Osteocyte (in vitro differentiated cells): ENCODE measurements at regions not wholly inside any gene's neighbourhood (a gene's known extent, or its start where the extent isn't known, plus 50 kb on each side); places are given as distances from the start of the nearest gene placed in this dataset.

Source experiments
- DNase-seq: peaks from one replicate; pipeline ENCODE4 v3.0.0; 2021; ENCODE audit warnings: mixed read lengths; ENCODE audit not compliant: unreplicated experiment; ENCODE audit errors: extremely low spot score
- H3K27ac Mint-ChIP-seq: one replicate; pipeline ENCODE4 v1.8.0; 2021; ENCODE audit warnings: mild to moderate bottlenecking, mixed read lengths; ENCODE audit not compliant: unreplicated experiment
- H3K27me3 Mint-ChIP-seq: one replicate; pipeline ENCODE4 v1.8.0; 2021; ENCODE audit warnings: mixed read lengths; ENCODE audit not compliant: unreplicated experiment
- H3K36me3 Mint-ChIP-seq: one replicate; pipeline ENCODE4 v1.8.0; 2021; ENCODE audit warnings: mixed read lengths; ENCODE audit not compliant: unreplicated experiment
- H3K4me1 Mint-ChIP-seq: one replicate; pipeline ENCODE4 v1.8.0; 2021; ENCODE audit warnings: mixed read lengths; ENCODE audit not compliant: unreplicated experiment
- H3K4me3 Mint-ChIP-seq: one replicate; pipeline ENCODE4 v1.8.0; 2021; ENCODE audit warnings: mild to moderate bottlenecking, moderate library complexity, mixed read lengths; ENCODE audit not compliant: unreplicated experiment
- H3K9me3 Mint-ChIP-seq: one replicate; pipeline ENCODE4 v1.8.0; 2021; ENCODE audit warnings: mixed read lengths; ENCODE audit not compliant: unreplicated experiment
- CTCF ChIP-seq: fragments of 200-600 bp; sonication (generic); IDR thresholded peaks from 2 replicates; pipeline ENCODE4 v1.5.0; 2021; ENCODE audit warnings: antibody characterized with exemption, mild to moderate bottlenecking, moderate library complexity

- TF ChIP-seq CTCF, result no peak
- Mint-ChIP-seq H3K27me3 (no peaks in the 10 kb centered on the region), H3K4me1 (peaks cover 11% of the 10 kb centered on the region), H3K36me3 (no peaks in the 10 kb centered on the region), H3K4me3 (no peak overlapping the region), H3K9me3 (no peaks in the 10 kb centered on the region), H3K27ac (no peak overlapping the region)
- DNase-seq, result no peak
Measured at GRCh38 chr9:17993024-17993423, 414.2 kb downstream of the SH3GL2 start.

- Mint-ChIP-seq H3K27me3 (no peaks in the 10 kb centered on the region), H3K36me3 (no peaks in the 10 kb centered on the region), H3K4me1 (peaks cover 11% of the 10 kb centered on the region), H3K4me3 (no peak overlapping the region), H3K27ac (no peak overlapping the region), H3K9me3 (no peaks in the 10 kb centered on the region)
- no peak for DNase-seq
- no peak for TF ChIP-seq CTCF
Measured at GRCh38 chr9:17994695-17995425, 416.0 kb downstream of the SH3GL2 start.

- no peak overlapping the region for H3K27ac Mint-ChIP-seq
Measured at GRCh38 chr9:17996728-17997127, 417.9 kb downstream of the SH3GL2 start.

DNA sequence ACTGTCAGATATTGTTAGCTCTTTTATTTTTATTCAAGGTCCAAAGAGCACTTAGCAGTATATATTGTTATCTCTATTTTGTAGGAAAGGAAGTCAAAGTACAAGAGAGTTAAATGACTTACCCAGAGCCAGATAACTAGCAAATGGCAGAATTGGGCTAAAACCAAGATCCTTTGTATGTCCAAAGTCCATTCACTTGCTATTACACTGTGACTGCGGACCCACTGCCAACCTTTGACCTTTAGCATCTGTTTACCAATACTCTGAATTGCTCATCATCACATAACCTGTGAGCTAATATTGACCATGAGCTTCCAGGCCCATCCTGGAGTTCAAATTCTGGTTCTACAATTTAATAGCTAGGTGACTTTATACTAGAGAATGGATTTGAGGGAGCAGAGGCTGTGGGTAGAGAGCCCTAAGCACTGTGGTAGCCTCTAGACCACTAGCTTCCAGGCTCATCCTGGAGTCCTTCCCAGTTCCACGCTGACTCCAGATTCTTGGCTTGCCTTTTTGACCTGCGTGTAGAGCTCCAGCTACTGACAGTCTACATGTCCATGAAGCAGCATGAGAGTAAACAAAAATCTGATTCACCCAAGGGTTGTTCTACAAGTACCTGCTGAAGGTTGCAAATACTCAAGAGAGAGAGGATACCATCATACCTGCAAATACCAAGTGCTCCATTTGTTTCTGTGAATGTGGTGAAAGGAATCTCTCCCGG lies 424.0 kb downstream of the SH3GL2 start:
- H3K4me3 Mint-ChIP-seq, result no peak overlapping the region
- no peaks in the 10 kb centered on the region for H3K4me1 Mint-ChIP-seq
- no peaks in the 10 kb centered on the region for H3K9me3 Mint-ChIP-seq
- no peaks in the 10 kb centered on the region for H3K27me3 Mint-ChIP-seq
- TF ChIP-seq CTCF, result no peak
- H3K27ac Mint-ChIP-seq, result no peak overlapping the region
- no peak for DNase-seq
- H3K36me3 Mint-ChIP-seq, result no peaks in the 10 kb centered on the region

More at GRCh38 chr9:17996728-17997127, 417.9 kb downstream of the SH3GL2 start:
- Mint-ChIP-seq H3K4me1 (peaks cover 11% of the 10 kb centered on the region), H3K36me3 (no peaks in the 10 kb centered on the region), H3K4me3 (no peak overlapping the region), H3K27me3 (no peaks in the 10 kb centered on the region), H3K9me3 (no peaks in the 10 kb centered on the region)
- DNase-seq, result no peak
- no peak for TF ChIP-seq CTCF

GRCh38 chr9:18006591-18006990 lies 427.7 kb downstream of the SH3GL2 start:
- H3K4me3 Mint-ChIP-seq, result no peak overlapping the region
- TF ChIP-seq CTCF, result no peak

More at GRCh38 chr9:18006591-18006990, 427.7 kb downstream of the SH3GL2 start:
- H3K27me3 Mint-ChIP-seq, result no peaks in the 10 kb centered on the region
- DNase-seq, result no peak
- H3K9me3 Mint-ChIP-seq, result no peaks in the 10 kb centered on the region
- H3K4me1 Mint-ChIP-seq, result no peaks in the 10 kb centered on the region
- no peak overlapping the region for H3K27ac Mint-ChIP-seq
- no peaks in the 10 kb centered on the region for H3K36me3 Mint-ChIP-seq
